Retinal pigment epithelial cell (primary cell): ENCODE measurements at regions not wholly inside any gene's neighbourhood (a gene's known extent, or its start where the extent isn't known, plus 50 kb on each side); places are given as distances from the start of the nearest gene placed in this dataset.

Experiments used
- DNase-seq: peaks from one replicate; pipeline ENCODE4 v3.0.0-alpha.2; 2010; ENCODE audit warnings: low read depth
- H3K4me3 ChIP-seq: 2 replicates; pipeline ENCODE4 v1.5.1; 2011; ENCODE audit warnings: mild to moderate bottlenecking, low read length, control low read depth, moderate library complexity
- CTCF ChIP-seq: conservative IDR thresholded peaks from 2 replicates; pipeline ENCODE4 v1.5.1; 2011; ENCODE audit warnings: low read depth, low read length, control low read depth, inconsistent platforms

GRCh38 chr12:131613186-131613585 lies 97.7 kb upstream of the SFSWAP start:
- no peak for DNase-seq
- H3K4me3 ChIP-seq = no peak overlapping the region
- TF ChIP-seq CTCF = no peak

GRCh38 chr12:131613678-131614077 lies 97.2 kb upstream of the SFSWAP start:
- DNase-seq = no peak
- no peak for TF ChIP-seq CTCF
- no peak overlapping the region for H3K4me3 ChIP-seq

GRCh38 chr12:131615326-131616042 lies 95.4 kb upstream of the SFSWAP start:
- no peak for DNase-seq
- TF ChIP-seq CTCF = no peak
- no peak overlapping the region for H3K4me3 ChIP-seq

- DNase-seq = no peak
- no peak overlapping the region for H3K4me3 ChIP-seq
- no peak for TF ChIP-seq CTCF
Measured at GRCh38 chr12:131616043-131616700, 94.7 kb upstream of the SFSWAP start.

- DNase-seq = no peak
- no peak for TF ChIP-seq CTCF
- H3K4me3 ChIP-seq = no peak overlapping the region
Measured at GRCh38 chr12:131616738-131617137, 94.2 kb upstream of the SFSWAP start.

GRCh38 chr12:131617179-131617578 lies 93.7 kb upstream of the SFSWAP start:
- no peak overlapping the region for H3K4me3 ChIP-seq
- TF ChIP-seq CTCF = no peak
- no peak for DNase-seq
